ENCODE measurements at regions not wholly inside any gene's neighbourhood (a gene's known extent, or its start where the extent isn't known, plus 50 kb on each side); places are given as distances from the start of the nearest gene placed in this dataset.

- DNase-seq, result no peak
- intact Hi-C loops (cut with DNase I), result no loop called here
- TF ChIP-seq CTCF (IDR thresholded peaks at IDR 0.05), result no peak
- Histone ChIP-seq H3K27me3 (no peaks in the 10 kb centered on the region), H3K4me1 (no peaks in the 10 kb centered on the region), H3K9me3 (no peaks in the 10 kb centered on the region), H3K27ac (no peak overlapping the region), H3K36me3 (no peaks in the 10 kb centered on the region), H3K4me3 (no peak overlapping the region)
- no peak for ATAC-seq
Measured at GRCh38 chr2:177131858-177132257, 80.7 kb upstream of the HNRNPA3 start.

GRCh38 chr2:177138823-177139222 lies 73.8 kb upstream of the HNRNPA3 start:
- H3K4me1 ChIP-seq, result no peaks in the 10 kb centered on the region
- no peak for TF ChIP-seq CTCF (IDR thresholded peaks at IDR 0.05)
- H3K36me3 ChIP-seq, result no peaks in the 10 kb centered on the region
- no peaks in the 10 kb centered on the region for H3K9me3 ChIP-seq
- ATAC-seq (no peak), DNase-seq (no peak)
- intact Hi-C loops (cut with DNase I), result no loop called here
- H3K4me3 ChIP-seq, result no peak overlapping the region
- H3K27ac ChIP-seq, result no peak overlapping the region
- peaks cover 0 to 8% of the 10 kb centered on the region in 2 donors for H3K27me3 ChIP-seq

- Histone ChIP-seq H3K9me3 (no peaks in the 10 kb centered on the region), H3K36me3 (no peaks in the 10 kb centered on the region), H3K4me1 (no peaks in the 10 kb centered on the region), H3K4me3 (no peak overlapping the region), H3K27ac (no peak overlapping the region), H3K27me3 (peaks cover 0 to 27% of the 10 kb centered on the region in 2 donors)
- ATAC-seq (no peak), DNase-seq (no peak)
- intact Hi-C loops (cut with DNase I), result loop anchor here in 1 of 2 donors (10.0 kb wide), 1 partner anchor 327 kb away; no protein-coding TSS in a partner anchor
- no peak for TF ChIP-seq CTCF (IDR thresholded peaks at IDR 0.05)
Measured at GRCh38 chr2:177141866-177142265, 70.7 kb upstream of the HNRNPA3 start.

- DNase-seq (peak in 1 of 4 donors; percentile 33), ATAC-seq (peak; percentile 59)
- no peak for TF ChIP-seq CTCF (IDR thresholded peaks at IDR 0.05)
- intact Hi-C loops (cut with DNase I), result loop anchor here in 1 of 2 donors (10.0 kb wide), 1 partner anchor 329 kb away; no protein-coding TSS in a partner anchor
- Histone ChIP-seq H3K27me3 (peaks cover 13 to 43% of the 10 kb centered on the region in 2 donors), H3K4me1 (peaks cover 2 to 8% of the 10 kb centered on the region in 2 donors), H3K4me3 (no peak overlapping the region), H3K36me3 (no peaks in the 10 kb centered on the region), H3K27ac (no peak overlapping the region), H3K9me3 (no peaks in the 10 kb centered on the region)
Measured at GRCh38 chr2:177143444-177143843, 69.2 kb upstream of the HNRNPA3 start.

DNA sequence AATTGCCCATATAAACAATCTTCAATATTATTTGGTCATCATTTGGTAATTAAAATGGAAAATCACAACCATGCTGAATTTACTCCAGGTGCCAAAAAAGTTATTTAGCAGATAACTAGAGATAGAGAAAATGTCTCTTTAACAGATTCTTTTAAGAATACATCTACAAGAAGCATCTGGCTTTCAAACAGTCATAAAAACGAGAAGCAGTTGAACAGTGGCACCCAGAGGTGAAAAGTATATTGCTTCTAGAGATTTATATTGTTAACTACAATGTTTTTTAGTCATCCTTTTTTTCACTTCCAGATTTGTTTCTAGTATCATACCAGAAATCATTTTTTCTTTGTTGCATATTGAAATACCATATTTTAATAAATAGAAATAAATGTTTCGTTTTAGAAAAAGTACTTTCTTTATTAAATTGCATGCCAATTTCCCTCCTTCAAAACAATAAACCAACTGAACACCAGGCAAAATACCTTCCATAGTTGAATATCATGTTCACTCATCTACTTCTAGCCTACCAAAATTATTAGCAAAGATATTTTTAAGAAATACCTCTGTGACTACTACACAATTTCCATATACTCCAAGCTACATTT lies 65.4 kb upstream of the HNRNPA3 start:
- intact Hi-C loops (cut with DNase I), result loop anchor here in 1 of 2 donors (5.0 to 10.0 kb wide), 2 partner anchors 332 to 1020 kb away; partner anchors contain the start of gene HOXD8
- H3K27ac ChIP-seq, result no peak overlapping the region
- H3K27me3 ChIP-seq, result peaks cover 30 to 74% of the 10 kb centered on the region in 2 donors
- H3K36me3 ChIP-seq, result no peaks in the 10 kb centered on the region
- peaks cover 2 to 15% of the 10 kb centered on the region in 2 donors for H3K4me1 ChIP-seq
- no peak overlapping the region for H3K4me3 ChIP-seq
- ATAC-seq, result peak; percentile 77
- H3K9me3 ChIP-seq, result no peaks in the 10 kb centered on the region
- DNase-seq, result peak in 2 of 4 donors; percentile 53 to 66
- TF ChIP-seq CTCF (IDR thresholded peaks at IDR 0.05), result peak; percentile 42 to 54

All from left lung (tissue), 4 donors.